GM23338 (cell line): ENCODE measurements at regions not wholly inside any gene's neighbourhood (a gene's known extent, or its start where the extent isn't known, plus 50 kb on each side); places are given as distances from the start of the nearest gene placed in this dataset.

Experiments used
- ATAC-seq: fragments of 200-7000 bp; cut with Tn5 transposase; 3 replicates; pipeline ENCODE4 v1.9.1; 2020
- DNase-seq: peaks from one replicate; pipeline ENCODE4 v3.0.0-alpha.2; 2015; ENCODE audit warnings: low spot score
- H2AFZ ChIP-seq: fragments of 200-600 bp; sonication (generic); 2 replicates; pipeline ENCODE4 v1.8.0; 2016; ENCODE audit warnings: antibody characterized with exemption, mild to moderate bottlenecking, moderate library complexity
- H3F3A ChIP-seq: fragments of 200-600 bp; sonication (generic); replicated peaks from 2 replicates; pipeline ENCODE4 v1.8.0; 2017; ENCODE audit warnings: antibody characterized with exemption, mixed run types, low read depth
- H3K27ac ChIP-seq: fragments of 200-600 bp; sonication (generic); 2 replicates; pipeline ENCODE4 v1.6.1; 2016; ENCODE audit warnings: low read depth
- H3K27me3 ChIP-seq: fragments of 200-600 bp; sonication (generic); 2 replicates; pipeline ENCODE4 v1.8.0; 2016; ENCODE audit warnings: mild to moderate bottlenecking, mixed run types, moderate library complexity; ENCODE audit not compliant: insufficient read depth
- H3K36me3 ChIP-seq: fragments of 200-600 bp; sonication (generic); 2 replicates; pipeline ENCODE4 v1.8.0; 2016; ENCODE audit warnings: mild to moderate bottlenecking; ENCODE audit not compliant: insufficient read depth
- H3K4me1 ChIP-seq: fragments of 200-600 bp; sonication (generic); 2 replicates; pipeline ENCODE4 v1.8.0; 2016; ENCODE audit warnings: mild to moderate bottlenecking, moderate library complexity; ENCODE audit not compliant: insufficient read depth
- H3K4me2 ChIP-seq: fragments of 200-600 bp; sonication (generic); 2 replicates; pipeline ENCODE4 v1.7.1; 2017; ENCODE audit warnings: mixed run types
- H3K4me3 ChIP-seq: fragments of 200-600 bp; sonication (generic); 2 replicates; pipeline ENCODE4 v1.6.1; 2016; ENCODE audit warnings: mixed run types
- H3K79me2 ChIP-seq: fragments of 200-600 bp; sonication (generic); replicated peaks from 2 replicates; pipeline ENCODE4 v1.8.0; 2017; ENCODE audit warnings: mild to moderate bottlenecking; ENCODE audit not compliant: insufficient read depth
- H3K9me2 ChIP-seq: fragments of 200-600 bp; sonication (generic); 2 replicates; pipeline ENCODE4 v1.8.0; 2017; ENCODE audit not compliant: insufficient read depth
- H4K20me1 ChIP-seq: fragments of 200-600 bp; sonication (generic); replicated peaks from 2 replicates; pipeline ENCODE4 v1.8.0; 2017; ENCODE audit warnings: mild to moderate bottlenecking; ENCODE audit not compliant: insufficient read depth
- H3K27ac Mint-ChIP-seq: 2 replicates; pipeline ENCODE4 v1.8.0; 2020; ENCODE audit warnings: inconsistent platforms, mild to moderate bottlenecking, moderate library complexity, mixed read lengths
- H3K27me3 Mint-ChIP-seq: 3 replicates; pipeline ENCODE4 v1.8.0; 2022; ENCODE audit warnings: low read depth, mild to moderate bottlenecking, moderate library complexity, mixed read lengths, inconsistent platforms; ENCODE audit not compliant: insufficient read depth, poor library complexity
- H3K36me3 Mint-ChIP-seq: 3 replicates; pipeline ENCODE4 v1.8.0; 2021; ENCODE audit warnings: low read depth, mild to moderate bottlenecking, inconsistent platforms, moderate library complexity, mixed read lengths
- H3K4me1 Mint-ChIP-seq: 3 replicates; pipeline ENCODE4 v1.8.0; 2020; ENCODE audit warnings: mild to moderate bottlenecking, inconsistent platforms, mixed read lengths
- H3K4me3 Mint-ChIP-seq: 3 replicates; pipeline ENCODE4 v1.8.0; 2021; ENCODE audit warnings: moderate library complexity, mild to moderate bottlenecking, inconsistent platforms, mixed read lengths
- H3K9me3 Mint-ChIP-seq: 3 replicates; pipeline ENCODE4 v1.8.0; 2020; ENCODE audit warnings: moderate library complexity, mild to moderate bottlenecking, inconsistent platforms, mixed read lengths
- CREB1 ChIP-seq: fragments of 250-450 bp; sonication (Bioruptor Pico); IDR thresholded peaks from 2 replicates; pipeline ENCODE4 v1.5.0; 2020; ENCODE audit warnings: low read depth, mild to moderate bottlenecking, moderate library complexity
- POLR2AphosphoS5 ChIP-seq: IDR thresholded peaks from 2 replicates; pipeline ENCODE4 v1.6.1; 2016; ENCODE audit warnings: antibody characterized with exemption, low read depth
- STAT1 ChIP-seq: IDR thresholded peaks from one replicate; pipeline ENCODE4 v1.6.1; 2016; ENCODE audit warnings: antibody characterized with exemption; ENCODE audit not compliant: unreplicated experiment
- TF ChIP-seq, protein P1 (sequence below), 2 experiments: fragments of 200-600 bp in 1 of 2; sonication (generic) in 1 of 2; conservative IDR thresholded peaks; 2 replicates each; pipeline versions ENCODE4 v1.5.1 to v1.6.1; 2016 to 2017; ENCODE audit warnings: antibody characterized with exemption in 2 of 2, low read depth in 2 of 2, mild to moderate bottlenecking in 2 of 2, moderate library complexity in 1 of 2
- TF ChIP-seq, protein P2 (sequence below): IDR thresholded peaks from 2 replicates; pipeline ENCODE4 v1.6.1; 2016; ENCODE audit warnings: antibody characterized with exemption
- TF ChIP-seq, protein P3 (sequence below): IDR thresholded peaks from one replicate; pipeline ENCODE4 v1.6.1; 2018; ENCODE audit warnings: antibody characterized with exemption; ENCODE audit not compliant: unreplicated experiment

DNA sequence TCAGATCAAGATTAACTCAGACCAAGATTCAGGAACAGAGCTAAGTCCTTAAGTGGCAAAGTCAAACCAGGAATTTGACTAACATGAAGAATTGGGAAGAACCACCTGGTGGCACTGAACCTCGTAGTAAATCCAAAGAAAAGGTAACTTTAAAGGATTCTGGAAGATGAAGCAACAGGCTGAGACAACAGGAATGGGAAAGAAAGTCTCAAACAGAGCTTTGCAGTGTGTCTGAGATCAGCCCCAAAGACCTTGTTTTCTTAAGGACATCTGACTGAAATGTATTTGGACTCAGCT lies 126.1 kb downstream of the ASB9 start:
- Mint-ChIP-seq H3K4me3 (no peak overlapping the region), H3K27me3 (peaks cover 3% of the 10 kb centered on the region), H3K27ac (no peak overlapping the region), H3K36me3 (no peaks in the 10 kb centered on the region), H3K9me3 (no peaks in the 10 kb centered on the region), H3K4me1 (peaks cover 3% of the 10 kb centered on the region; the same call in 1 of the 3 replicates)
- Histone ChIP-seq H3K79me2 (no peaks in the 10 kb centered on the region), H3K4me1 (no peaks in the 10 kb centered on the region), H3K36me3 (no peaks in the 10 kb centered on the region), H4K20me1 (no peaks in the 10 kb centered on the region), H3K4me3 (no peak overlapping the region), H3K27ac (no peak overlapping the region), H3K9me2 (no peaks in the 10 kb centered on the region), H2AFZ (no peak overlapping the region), H3F3A (no peaks in the 10 kb centered on the region), H3K27me3 (no peaks in the 10 kb centered on the region), H3K4me2 (no peak overlapping the region)
- ATAC-seq (no peak), DNase-seq (peak; percentile 6)
- TF ChIP-seq STAT1 = no peak
- no peak for TF ChIP-seq CREB1 (CRISPR knock-in tag)
- TF ChIP-seq, protein P1, sequence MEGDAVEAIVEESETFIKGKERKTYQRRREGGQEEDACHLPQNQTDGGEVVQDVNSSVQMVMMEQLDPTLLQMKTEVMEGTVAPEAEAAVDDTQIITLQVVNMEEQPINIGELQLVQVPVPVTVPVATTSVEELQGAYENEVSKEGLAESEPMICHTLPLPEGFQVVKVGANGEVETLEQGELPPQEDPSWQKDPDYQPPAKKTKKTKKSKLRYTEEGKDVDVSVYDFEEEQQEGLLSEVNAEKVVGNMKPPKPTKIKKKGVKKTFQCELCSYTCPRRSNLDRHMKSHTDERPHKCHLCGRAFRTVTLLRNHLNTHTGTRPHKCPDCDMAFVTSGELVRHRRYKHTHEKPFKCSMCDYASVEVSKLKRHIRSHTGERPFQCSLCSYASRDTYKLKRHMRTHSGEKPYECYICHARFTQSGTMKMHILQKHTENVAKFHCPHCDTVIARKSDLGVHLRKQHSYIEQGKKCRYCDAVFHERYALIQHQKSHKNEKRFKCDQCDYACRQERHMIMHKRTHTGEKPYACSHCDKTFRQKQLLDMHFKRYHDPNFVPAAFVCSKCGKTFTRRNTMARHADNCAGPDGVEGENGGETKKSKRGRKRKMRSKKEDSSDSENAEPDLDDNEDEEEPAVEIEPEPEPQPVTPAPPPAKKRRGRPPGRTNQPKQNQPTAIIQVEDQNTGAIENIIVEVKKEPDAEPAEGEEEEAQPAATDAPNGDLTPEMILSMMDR (conservative IDR thresholded peaks at IDR 0.05; ENCODE audit: low read depth in 2 of 2) = no peak
- TF ChIP-seq, protein P2, sequence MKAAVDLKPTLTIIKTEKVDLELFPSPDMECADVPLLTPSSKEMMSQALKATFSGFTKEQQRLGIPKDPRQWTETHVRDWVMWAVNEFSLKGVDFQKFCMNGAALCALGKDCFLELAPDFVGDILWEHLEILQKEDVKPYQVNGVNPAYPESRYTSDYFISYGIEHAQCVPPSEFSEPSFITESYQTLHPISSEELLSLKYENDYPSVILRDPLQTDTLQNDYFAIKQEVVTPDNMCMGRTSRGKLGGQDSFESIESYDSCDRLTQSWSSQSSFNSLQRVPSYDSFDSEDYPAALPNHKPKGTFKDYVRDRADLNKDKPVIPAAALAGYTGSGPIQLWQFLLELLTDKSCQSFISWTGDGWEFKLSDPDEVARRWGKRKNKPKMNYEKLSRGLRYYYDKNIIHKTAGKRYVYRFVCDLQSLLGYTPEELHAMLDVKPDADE = no peak
- no peak for TF ChIP-seq POLR2AphosphoS5
- TF ChIP-seq, protein P3, sequence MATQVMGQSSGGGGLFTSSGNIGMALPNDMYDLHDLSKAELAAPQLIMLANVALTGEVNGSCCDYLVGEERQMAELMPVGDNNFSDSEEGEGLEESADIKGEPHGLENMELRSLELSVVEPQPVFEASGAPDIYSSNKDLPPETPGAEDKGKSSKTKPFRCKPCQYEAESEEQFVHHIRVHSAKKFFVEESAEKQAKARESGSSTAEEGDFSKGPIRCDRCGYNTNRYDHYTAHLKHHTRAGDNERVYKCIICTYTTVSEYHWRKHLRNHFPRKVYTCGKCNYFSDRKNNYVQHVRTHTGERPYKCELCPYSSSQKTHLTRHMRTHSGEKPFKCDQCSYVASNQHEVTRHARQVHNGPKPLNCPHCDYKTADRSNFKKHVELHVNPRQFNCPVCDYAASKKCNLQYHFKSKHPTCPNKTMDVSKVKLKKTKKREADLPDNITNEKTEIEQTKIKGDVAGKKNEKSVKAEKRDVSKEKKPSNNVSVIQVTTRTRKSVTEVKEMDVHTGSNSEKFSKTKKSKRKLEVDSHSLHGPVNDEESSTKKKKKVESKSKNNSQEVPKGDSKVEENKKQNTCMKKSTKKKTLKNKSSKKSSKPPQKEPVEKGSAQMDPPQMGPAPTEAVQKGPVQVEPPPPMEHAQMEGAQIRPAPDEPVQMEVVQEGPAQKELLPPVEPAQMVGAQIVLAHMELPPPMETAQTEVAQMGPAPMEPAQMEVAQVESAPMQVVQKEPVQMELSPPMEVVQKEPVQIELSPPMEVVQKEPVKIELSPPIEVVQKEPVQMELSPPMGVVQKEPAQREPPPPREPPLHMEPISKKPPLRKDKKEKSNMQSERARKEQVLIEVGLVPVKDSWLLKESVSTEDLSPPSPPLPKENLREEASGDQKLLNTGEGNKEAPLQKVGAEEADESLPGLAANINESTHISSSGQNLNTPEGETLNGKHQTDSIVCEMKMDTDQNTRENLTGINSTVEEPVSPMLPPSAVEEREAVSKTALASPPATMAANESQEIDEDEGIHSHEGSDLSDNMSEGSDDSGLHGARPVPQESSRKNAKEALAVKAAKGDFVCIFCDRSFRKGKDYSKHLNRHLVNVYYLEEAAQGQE = no peak

DNA sequence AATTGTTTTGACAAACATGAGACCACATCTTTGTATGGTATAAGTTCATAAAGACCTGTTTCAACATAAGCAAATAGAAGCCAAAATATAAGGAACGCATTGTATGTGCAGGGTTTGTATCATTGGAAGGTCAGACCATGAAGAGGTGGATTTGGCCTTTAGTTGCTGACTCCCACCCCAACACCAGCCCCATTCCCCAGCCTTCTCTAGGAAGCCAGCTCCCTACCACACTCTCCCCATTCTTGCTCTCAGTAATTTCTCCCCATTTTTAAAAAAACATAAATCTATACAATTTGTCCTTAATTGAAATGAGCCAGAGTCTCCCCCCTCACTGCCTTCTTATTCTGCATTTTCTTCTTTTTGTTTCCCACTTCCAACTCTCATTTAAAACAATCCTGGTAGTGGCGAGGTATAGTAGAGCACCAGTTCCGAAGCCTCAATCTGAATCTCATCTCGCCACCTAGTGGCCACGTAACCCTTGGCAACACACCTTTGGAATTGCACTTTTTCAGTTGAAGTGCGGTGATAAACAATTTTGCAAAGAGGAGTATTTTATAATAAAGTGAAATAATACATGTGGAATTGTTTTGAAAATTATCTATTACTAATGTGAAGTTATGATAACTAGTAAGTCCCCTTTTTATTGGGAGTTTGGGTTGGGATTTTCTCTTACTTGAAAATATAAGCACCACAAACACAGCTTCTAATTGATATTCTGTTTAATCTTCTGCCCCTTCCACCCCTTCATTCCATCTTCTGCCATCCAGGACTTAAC lies 126.6 kb downstream of the ASB9 start:
- no peaks in the 10 kb centered on the region for H3K36me3 Mint-ChIP-seq
- TF ChIP-seq, protein P1 (conservative IDR thresholded peaks at IDR 0.05; ENCODE audit: low read depth in 2 of 2) = peak; percentile 68 to 76

More for the DNA sequence above, 126.6 kb downstream of the ASB9 start:
- Mint-ChIP-seq H3K9me3 (no peaks in the 10 kb centered on the region), H3K27ac (no peak overlapping the region; the same call in 1 of the 2 replicates), H3K27me3 (no peaks in the 10 kb centered on the region), H3K4me3 (no peak overlapping the region), H3K4me1 (peaks cover 3% of the 10 kb centered on the region; the same call in 1 of the 3 replicates)
- no peak overlapping the region for H3K4me2 ChIP-seq
- H3K36me3 ChIP-seq = no peaks in the 10 kb centered on the region
- no peak overlapping the region for H2AFZ ChIP-seq
- no peak overlapping the region for H3K27ac ChIP-seq
- no peak overlapping the region for H3K4me3 ChIP-seq
- peak; percentile 86 for ATAC-seq
- DNase-seq = peak; percentile 66
- no peaks in the 10 kb centered on the region for H3K9me2 ChIP-seq
- H3K27me3 ChIP-seq = no peaks in the 10 kb centered on the region
- no peaks in the 10 kb centered on the region for H3F3A ChIP-seq
- H3K4me1 ChIP-seq = no peaks in the 10 kb centered on the region
- H3K79me2 ChIP-seq = no peaks in the 10 kb centered on the region
- H4K20me1 ChIP-seq = no peaks in the 10 kb centered on the region
